Suprapubic skin (tissue), 4 donors: ENCODE measurements at regions not wholly inside any gene's neighbourhood (a gene's known extent, or its start where the extent isn't known, plus 50 kb on each side); places are given as distances from the start of the nearest gene placed in this dataset.

Experiments used
- DNase-seq, 2 donors: peaks; one replicate each; pipeline ENCODE4 v3.0.0-alpha.2; 2019; ENCODE audit warnings: low spot score in 2 of 2
- H3K27ac ChIP-seq: fragments of 200-600 bp; sonication (generic); one replicate; pipeline ENCODE4 v1.5.1; 2019
- H3K27me3 ChIP-seq: fragments of 200-600 bp; sonication (generic); one replicate; pipeline ENCODE4 v1.5.1; 2019
- H3K36me3 ChIP-seq: fragments of 200-600 bp; sonication (generic); one replicate; pipeline ENCODE4 v1.5.1; 2019
- H3K4me1 ChIP-seq: fragments of 200-600 bp; sonication (generic); one replicate; pipeline ENCODE4 v1.5.1; 2019
- H3K4me3 ChIP-seq: fragments of 200-600 bp; sonication (generic); one replicate; pipeline ENCODE4 v1.5.1; 2019; ENCODE audit warnings: mild to moderate bottlenecking
- H3K9me3 ChIP-seq: fragments of 200-600 bp; sonication (generic); one replicate; pipeline ENCODE4 v1.5.1; 2019
- EP300 ChIP-seq: sonication (generic); formaldehyde crosslinking; IDR thresholded peaks from one replicate; pipeline ENCODE4 v1.6.1; 2017; ENCODE audit warnings: antibody characterized with exemption
- POLR2A ChIP-seq, 2 donors: fragments of 450-650 bp; IDR thresholded peaks; one replicate each; pipeline ENCODE4 v1.6.1; 2017; ENCODE audit warnings: antibody characterized with exemption in 2 of 2, mild to moderate bottlenecking in 2 of 2, moderate library complexity in 2 of 2
- POLR2AphosphoS5 ChIP-seq, 3 donors: sonication (generic); formaldehyde crosslinking; IDR thresholded peaks; one replicate each; pipeline ENCODE4 v1.6.1; 2017; ENCODE audit warnings: antibody characterized with exemption in 3 of 3
- WGBS: methylation state at CpG from one replicate; pipeline ENCODE4 v1.1.5; 2018; 5-methylcytosine and 5-hydroxymethylcytosine counted together
- TF ChIP-seq, protein P1 (sequence below), 2 donors: fragments of 200-600 bp in 1 of 2; fragments of 450-650 bp in 1 of 2; sonication (generic) in 1 of 2; IDR thresholded peaks; one replicate each; pipeline ENCODE4 v1.5.1; 2016 to 2019; ENCODE audit warnings: antibody characterized with exemption in 2 of 2, mild to moderate bottlenecking in 1 of 2, moderate library complexity in 1 of 2

DNA sequence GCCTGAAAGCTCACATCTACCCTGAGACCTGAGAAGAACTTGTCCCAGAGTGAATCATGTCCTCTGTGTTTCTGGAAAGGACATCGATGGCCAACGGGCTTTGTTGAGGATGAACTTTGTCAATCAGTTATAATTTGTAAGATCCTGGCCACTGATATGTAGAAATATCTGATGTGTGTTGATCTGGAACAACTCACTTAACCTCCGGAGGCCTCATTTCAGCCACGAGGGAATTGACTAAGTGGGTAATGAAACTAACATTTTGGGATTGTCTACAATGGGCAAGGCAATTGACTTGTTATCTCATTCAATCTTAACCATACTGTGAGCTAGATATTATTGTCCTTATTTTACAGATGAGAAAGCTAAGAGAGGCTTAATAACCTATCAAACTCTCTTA, 468.1 kb upstream of the NRP1 start:
- DNase-seq = no peak
- Histone ChIP-seq H3K4me3 (no peak overlapping the region), H3K4me1 (no peaks in the 10 kb centered on the region), H3K27ac (no peak overlapping the region), H3K36me3 (no peaks in the 10 kb centered on the region), H3K9me3 (no peaks in the 10 kb centered on the region), H3K27me3 (no peaks in the 10 kb centered on the region)
- WGBS = 94% methylated on average over 4 of the region's 4 CpGs
- no peak for TF ChIP-seq POLR2A (IDR thresholded peaks at IDR 0.05)
- TF ChIP-seq, protein P1, sequence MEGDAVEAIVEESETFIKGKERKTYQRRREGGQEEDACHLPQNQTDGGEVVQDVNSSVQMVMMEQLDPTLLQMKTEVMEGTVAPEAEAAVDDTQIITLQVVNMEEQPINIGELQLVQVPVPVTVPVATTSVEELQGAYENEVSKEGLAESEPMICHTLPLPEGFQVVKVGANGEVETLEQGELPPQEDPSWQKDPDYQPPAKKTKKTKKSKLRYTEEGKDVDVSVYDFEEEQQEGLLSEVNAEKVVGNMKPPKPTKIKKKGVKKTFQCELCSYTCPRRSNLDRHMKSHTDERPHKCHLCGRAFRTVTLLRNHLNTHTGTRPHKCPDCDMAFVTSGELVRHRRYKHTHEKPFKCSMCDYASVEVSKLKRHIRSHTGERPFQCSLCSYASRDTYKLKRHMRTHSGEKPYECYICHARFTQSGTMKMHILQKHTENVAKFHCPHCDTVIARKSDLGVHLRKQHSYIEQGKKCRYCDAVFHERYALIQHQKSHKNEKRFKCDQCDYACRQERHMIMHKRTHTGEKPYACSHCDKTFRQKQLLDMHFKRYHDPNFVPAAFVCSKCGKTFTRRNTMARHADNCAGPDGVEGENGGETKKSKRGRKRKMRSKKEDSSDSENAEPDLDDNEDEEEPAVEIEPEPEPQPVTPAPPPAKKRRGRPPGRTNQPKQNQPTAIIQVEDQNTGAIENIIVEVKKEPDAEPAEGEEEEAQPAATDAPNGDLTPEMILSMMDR (IDR thresholded peaks at IDR 0.05) = no peak
- TF ChIP-seq EP300 = no peak
- TF ChIP-seq POLR2AphosphoS5 (IDR thresholded peaks at IDR 0.05) = no peak

DNA sequence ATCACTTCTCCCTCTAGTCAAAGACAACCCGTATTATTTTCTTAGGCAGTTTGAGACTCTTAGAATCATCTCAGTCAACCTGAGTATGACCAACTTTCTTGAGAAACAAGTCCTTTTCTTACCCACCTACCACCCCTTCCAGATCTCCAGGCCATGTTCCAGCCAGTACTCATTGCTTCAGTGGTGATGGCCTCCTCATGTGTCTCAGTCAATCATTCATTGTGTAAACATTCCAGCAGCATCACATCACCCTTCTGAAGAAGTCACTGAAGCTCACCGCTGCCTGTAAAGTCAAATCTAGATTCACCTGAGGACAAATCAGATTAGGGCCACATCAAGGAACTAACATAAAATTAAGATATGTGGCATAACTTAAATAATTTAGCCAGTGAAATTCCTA, 467.2 kb upstream of the NRP1 start:
- no peaks in the 10 kb centered on the region for H3K4me1 ChIP-seq
- H3K27ac ChIP-seq = no peak overlapping the region
- no peaks in the 10 kb centered on the region for H3K27me3 ChIP-seq
- WGBS = 85% methylated on average over 2 of the region's 2 CpGs
- H3K9me3 ChIP-seq = no peaks in the 10 kb centered on the region
- no peaks in the 10 kb centered on the region for H3K36me3 ChIP-seq
- TF ChIP-seq POLR2AphosphoS5 (IDR thresholded peaks at IDR 0.05) (no peak), POLR2A (IDR thresholded peaks at IDR 0.05) (no peak), EP300 (no peak)
- TF ChIP-seq, protein P1 (IDR thresholded peaks at IDR 0.05) = no peak
- no peak for DNase-seq
- H3K4me3 ChIP-seq = no peak overlapping the region

DNA sequence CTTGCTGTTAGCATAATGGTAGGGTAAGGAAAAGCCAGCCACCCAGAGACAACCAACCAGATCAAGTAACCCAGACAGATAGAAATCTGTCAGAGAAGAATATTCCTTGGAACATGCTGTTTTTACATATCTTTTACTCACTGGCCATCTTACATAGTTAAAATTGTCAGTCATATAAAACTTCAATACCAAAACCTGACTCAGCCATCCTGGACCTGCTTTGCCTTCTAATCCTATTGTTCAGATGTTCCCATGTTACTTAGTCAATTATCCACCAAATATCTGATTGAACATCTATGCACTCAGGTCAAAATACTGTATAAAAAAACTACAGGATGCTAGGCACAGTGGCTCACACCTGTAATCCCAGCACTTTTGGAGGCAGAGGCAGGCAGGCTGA, 466.5 kb upstream of the NRP1 start:
- H3K27me3 ChIP-seq = no peaks in the 10 kb centered on the region
- no peak overlapping the region for H3K27ac ChIP-seq
- no peak for TF ChIP-seq POLR2AphosphoS5 (IDR thresholded peaks at IDR 0.05)
- TF ChIP-seq, protein P1 (IDR thresholded peaks at IDR 0.05) = no peak
- TF ChIP-seq EP300 = no peak
- TF ChIP-seq POLR2A (IDR thresholded peaks at IDR 0.05) = no peak
- no peak overlapping the region for H3K4me3 ChIP-seq
- no peaks in the 10 kb centered on the region for H3K9me3 ChIP-seq
- no peaks in the 10 kb centered on the region for H3K4me1 ChIP-seq
- no peaks in the 10 kb centered on the region for H3K36me3 ChIP-seq
- no peak for DNase-seq

DNA sequence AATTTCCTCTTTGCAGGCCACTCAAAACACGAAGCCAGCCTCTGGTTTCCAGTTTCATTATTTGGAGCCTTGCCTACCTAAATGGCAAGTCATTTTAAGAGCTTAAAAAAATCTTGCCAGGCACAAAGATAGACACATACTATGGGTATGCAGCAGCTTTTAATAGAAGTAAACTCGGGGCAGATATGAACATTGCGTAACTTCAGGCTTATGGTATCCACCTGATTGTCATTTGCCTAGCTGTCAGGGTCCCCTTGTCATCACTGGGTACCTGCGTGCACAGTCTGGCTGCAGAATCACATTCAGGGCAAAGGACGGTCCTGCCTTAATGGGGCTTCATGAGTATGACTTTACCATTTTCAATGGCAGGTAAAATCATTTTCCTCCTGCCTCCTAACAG, 466.1 kb upstream of the NRP1 start:
- DNase-seq = no peak
- H3K27me3 ChIP-seq = no peaks in the 10 kb centered on the region
- H3K36me3 ChIP-seq = no peaks in the 10 kb centered on the region
- no peaks in the 10 kb centered on the region for H3K9me3 ChIP-seq
- no peaks in the 10 kb centered on the region for H3K4me1 ChIP-seq
- no peak overlapping the region for H3K27ac ChIP-seq
- no peak overlapping the region for H3K4me3 ChIP-seq
- WGBS = 77% methylated on average over 5 of the region's 5 CpGs
- TF ChIP-seq, protein P1 (IDR thresholded peaks at IDR 0.05) = no peak
- TF ChIP-seq POLR2A (IDR thresholded peaks at IDR 0.05) (no peak), POLR2AphosphoS5 (IDR thresholded peaks at IDR 0.05) (no peak)

DNA sequence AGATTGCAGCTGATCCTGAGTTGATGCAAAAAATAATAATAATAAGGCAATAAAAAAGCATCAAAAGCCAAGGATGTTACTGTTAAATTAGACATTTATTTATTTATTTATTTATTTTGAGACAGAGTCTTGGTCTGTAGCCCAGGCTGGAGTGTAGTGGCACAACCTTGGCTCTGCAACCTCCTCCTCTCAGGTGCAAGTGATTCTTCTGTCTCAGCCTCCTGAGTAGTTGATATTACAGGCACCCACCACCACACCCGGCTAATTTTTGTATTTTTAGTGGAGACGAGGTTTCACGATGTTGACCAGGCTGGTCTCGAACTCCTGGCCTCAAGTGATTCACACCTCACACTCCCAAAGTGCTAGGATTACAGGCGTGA, 465.5 kb upstream of the NRP1 start:
- H3K36me3 ChIP-seq = no peaks in the 10 kb centered on the region
- no peaks in the 10 kb centered on the region for H3K9me3 ChIP-seq
- no peak overlapping the region for H3K27ac ChIP-seq
- WGBS = 98% methylated on average over 5 of the region's 5 CpGs
- DNase-seq = no peak
- TF ChIP-seq, protein P1 (IDR thresholded peaks at IDR 0.05) = no peak
- TF ChIP-seq EP300 (no peak), POLR2A (IDR thresholded peaks at IDR 0.05) (no peak), POLR2AphosphoS5 (IDR thresholded peaks at IDR 0.05) (no peak)
- H3K4me3 ChIP-seq = no peak overlapping the region
- no peaks in the 10 kb centered on the region for H3K4me1 ChIP-seq
- no peaks in the 10 kb centered on the region for H3K27me3 ChIP-seq
